ENCODE measurements at regions not wholly inside any gene's neighbourhood (a gene's known extent, or its start where the extent isn't known, plus 50 kb on each side); places are given as distances from the start of the nearest gene placed in this dataset.

DNA sequence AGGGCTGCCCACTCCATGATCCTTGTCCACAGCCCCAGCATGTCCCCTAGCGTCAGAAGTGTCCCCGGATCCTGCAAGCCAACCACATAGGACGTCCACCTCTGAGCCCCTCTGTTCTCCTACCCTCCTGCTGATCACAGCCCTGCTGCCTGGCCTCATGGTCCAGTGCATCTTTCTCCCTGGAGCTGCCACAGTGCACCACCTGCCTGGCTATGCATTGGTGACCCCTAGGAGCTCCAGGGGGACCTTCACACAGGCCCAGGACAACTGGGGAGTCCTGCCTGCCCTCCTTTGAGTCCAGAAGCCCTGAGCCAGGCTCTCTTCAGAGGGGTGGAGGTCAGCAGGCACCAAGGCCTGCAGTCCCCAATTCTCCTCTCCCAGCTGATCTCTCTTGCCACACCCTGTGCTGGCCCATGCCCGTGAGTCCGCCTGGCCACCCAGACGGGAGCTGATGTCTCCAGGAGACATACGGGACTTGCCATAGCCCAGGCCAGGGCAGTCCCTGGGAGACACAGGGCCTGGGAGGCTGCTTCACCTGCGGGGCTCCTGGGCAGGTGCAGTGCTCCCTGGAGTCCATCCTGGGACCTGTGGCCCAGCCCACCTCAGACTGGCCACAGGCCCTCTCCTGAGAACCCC, 77.4 kb upstream of the RET start:
- Histone ChIP-seq H3K9me3 (no peaks in the 10 kb centered on the region), H3K27me3 (no peaks in the 10 kb centered on the region), H3K4me1 (no peaks in the 10 kb centered on the region), H3K4me3 (no peak overlapping the region), H3K36me3 (no peaks in the 10 kb centered on the region), H3K27ac (no peak overlapping the region)
- no peak for DNase-seq (ENCODE audit: extremely low spot score in 2 of 2)
- TF ChIP-seq POLR2A (IDR thresholded peaks at IDR 0.05) (no peak), POLR2AphosphoS5 (IDR thresholded peaks at IDR 0.05; ENCODE audit: insufficient read depth in 1 of 2, low read depth in 1 of 2) (no peak)
- TF ChIP-seq, protein P1, sequence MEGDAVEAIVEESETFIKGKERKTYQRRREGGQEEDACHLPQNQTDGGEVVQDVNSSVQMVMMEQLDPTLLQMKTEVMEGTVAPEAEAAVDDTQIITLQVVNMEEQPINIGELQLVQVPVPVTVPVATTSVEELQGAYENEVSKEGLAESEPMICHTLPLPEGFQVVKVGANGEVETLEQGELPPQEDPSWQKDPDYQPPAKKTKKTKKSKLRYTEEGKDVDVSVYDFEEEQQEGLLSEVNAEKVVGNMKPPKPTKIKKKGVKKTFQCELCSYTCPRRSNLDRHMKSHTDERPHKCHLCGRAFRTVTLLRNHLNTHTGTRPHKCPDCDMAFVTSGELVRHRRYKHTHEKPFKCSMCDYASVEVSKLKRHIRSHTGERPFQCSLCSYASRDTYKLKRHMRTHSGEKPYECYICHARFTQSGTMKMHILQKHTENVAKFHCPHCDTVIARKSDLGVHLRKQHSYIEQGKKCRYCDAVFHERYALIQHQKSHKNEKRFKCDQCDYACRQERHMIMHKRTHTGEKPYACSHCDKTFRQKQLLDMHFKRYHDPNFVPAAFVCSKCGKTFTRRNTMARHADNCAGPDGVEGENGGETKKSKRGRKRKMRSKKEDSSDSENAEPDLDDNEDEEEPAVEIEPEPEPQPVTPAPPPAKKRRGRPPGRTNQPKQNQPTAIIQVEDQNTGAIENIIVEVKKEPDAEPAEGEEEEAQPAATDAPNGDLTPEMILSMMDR (IDR thresholded peaks at IDR 0.05): no peak
- intact Hi-C loops (cut with DNase I): no loop called here

DNA sequence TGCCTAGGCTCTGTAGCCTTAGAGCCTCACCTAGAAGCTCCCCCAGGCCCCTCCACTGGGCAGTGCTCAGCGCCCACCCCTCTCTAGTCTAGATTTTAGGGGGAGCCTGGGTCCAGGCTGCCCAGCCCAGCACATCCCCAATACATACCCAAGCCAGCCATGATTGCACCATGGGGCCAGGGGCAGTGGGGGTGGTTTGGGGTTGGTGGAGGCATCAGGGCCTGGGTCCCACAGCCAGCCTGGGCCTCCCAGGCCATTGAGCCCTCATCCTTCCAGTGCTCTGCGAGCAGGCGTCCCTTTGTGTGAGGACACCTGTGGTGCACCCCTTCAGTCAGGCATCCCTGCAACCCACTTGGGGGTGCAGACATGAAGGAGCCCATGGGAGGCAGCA, 76.9 kb upstream of the RET start:
- Histone ChIP-seq H3K4me1 (no peaks in the 10 kb centered on the region), H3K27me3 (no peaks in the 10 kb centered on the region), H3K9me3 (no peaks in the 10 kb centered on the region), H3K27ac (no peak overlapping the region), H3K4me3 (no peak overlapping the region), H3K36me3 (no peaks in the 10 kb centered on the region)
- intact Hi-C loops (cut with DNase I): no loop called here
- TF ChIP-seq POLR2AphosphoS5 (IDR thresholded peaks at IDR 0.05; ENCODE audit: insufficient read depth in 1 of 2, low read depth in 1 of 2) (no peak), POLR2A (IDR thresholded peaks at IDR 0.05) (no peak)
- TF ChIP-seq, protein P1 (IDR thresholded peaks at IDR 0.05): no peak
- DNase-seq (ENCODE audit: extremely low spot score in 2 of 2): no peak

DNA sequence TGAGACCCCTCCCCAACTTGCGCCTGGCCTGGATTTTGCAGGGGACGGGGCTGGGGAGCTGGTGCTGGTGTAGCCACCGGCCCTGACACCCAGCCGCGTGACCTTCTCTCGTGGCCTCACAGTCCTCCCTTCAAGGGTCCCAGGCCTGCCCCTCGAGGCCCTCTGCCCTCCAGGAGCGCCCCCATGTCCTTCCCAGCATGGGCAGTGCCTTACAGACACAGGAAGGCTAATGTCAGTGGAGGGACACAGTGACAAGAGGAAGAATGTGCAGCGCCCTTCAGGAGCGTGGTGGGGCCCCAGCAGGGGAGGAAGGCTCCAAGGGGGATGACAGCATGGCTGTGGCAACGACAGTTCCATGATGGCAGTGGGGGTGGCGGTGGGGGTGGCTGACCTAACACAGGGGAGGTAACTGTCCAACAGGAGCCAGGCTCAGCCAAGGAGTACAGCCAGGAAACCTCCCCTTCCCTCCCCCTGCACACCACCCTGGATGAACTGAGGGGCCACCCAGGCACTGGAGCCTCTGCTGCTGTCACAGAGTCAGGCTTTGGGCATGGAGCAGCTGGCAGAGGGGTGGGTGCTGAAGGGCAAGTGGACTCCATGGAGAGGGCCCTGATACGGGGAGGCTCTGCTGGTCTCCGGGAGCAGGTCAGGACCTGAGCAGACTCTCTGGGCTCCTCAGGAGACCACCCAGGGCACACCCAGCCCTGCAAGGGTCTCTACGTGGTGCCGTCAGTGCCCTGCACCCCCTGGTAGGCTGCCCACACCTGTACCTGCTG, 76.0 kb upstream of the RET start:
- no peaks in the 10 kb centered on the region for H3K4me1 ChIP-seq
- H3K4me3 ChIP-seq: no peak overlapping the region
- H3K36me3 ChIP-seq: no peaks in the 10 kb centered on the region
- TF ChIP-seq, protein P1 (IDR thresholded peaks at IDR 0.05): no peak
- TF ChIP-seq POLR2A (IDR thresholded peaks at IDR 0.05): no peak
- TF ChIP-seq POLR2AphosphoS5 (IDR thresholded peaks at IDR 0.05; ENCODE audit: insufficient read depth in 1 of 2, low read depth in 1 of 2): no peak
- H3K27me3 ChIP-seq: no peaks in the 10 kb centered on the region
- DNase-seq (ENCODE audit: extremely low spot score in 2 of 2): no peak
- no peak overlapping the region for H3K27ac ChIP-seq
- intact Hi-C loops (cut with DNase I): no loop called here
- no peaks in the 10 kb centered on the region for H3K9me3 ChIP-seq

DNA sequence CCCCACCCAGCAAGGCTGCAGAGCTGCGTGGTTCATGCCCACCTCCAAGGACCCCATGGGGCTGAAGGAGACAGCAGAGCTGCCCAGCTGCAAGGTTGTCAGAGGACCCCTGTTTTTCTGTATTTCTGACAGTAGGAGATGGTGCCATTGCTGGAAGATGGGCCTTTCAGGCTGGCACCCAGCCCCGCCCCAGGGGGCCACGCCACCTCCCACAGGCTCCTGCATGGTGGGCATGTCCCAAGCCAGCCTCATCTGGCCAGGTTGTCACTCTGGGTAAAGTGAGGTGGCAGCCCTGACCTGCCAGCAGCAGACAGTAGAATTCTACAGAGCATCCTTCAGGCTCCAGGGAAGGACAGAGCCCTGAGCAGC, 75.5 kb upstream of the RET start:
- H3K27ac ChIP-seq: no peak overlapping the region
- no peaks in the 10 kb centered on the region for H3K27me3 ChIP-seq
- no peaks in the 10 kb centered on the region for H3K36me3 ChIP-seq
- H3K4me1 ChIP-seq: no peaks in the 10 kb centered on the region
- intact Hi-C loops (cut with DNase I): no loop called here
- H3K9me3 ChIP-seq: no peaks in the 10 kb centered on the region
- no peak overlapping the region for H3K4me3 ChIP-seq
- no peak for DNase-seq (ENCODE audit: extremely low spot score in 2 of 2)
- no peak for TF ChIP-seq POLR2A (IDR thresholded peaks at IDR 0.05)
- TF ChIP-seq, protein P1 (IDR thresholded peaks at IDR 0.05): no peak
- no peak for TF ChIP-seq POLR2AphosphoS5 (IDR thresholded peaks at IDR 0.05; ENCODE audit: insufficient read depth in 1 of 2, low read depth in 1 of 2)

DNA sequence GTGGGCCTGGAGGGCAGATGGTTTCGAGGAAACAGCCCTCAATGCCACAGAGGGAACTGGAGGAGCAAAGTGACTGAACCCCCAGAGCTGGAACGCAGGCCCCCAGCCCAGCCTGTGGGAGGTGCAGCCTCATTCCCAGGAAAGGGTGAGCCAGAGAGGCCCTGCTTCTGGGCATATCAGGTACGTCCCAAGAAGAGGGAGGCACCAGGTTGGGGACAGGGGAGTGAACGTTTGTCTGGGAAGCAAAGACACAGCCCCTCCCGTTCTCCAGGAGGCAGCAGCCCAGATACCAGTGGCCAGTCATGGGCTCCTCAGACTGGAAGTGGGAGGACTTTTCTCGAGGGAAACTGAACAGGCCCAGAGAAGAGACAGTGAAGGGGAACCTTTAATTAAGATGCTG, 74.3 kb upstream of the RET start:
- TF ChIP-seq, protein P1 (IDR thresholded peaks at IDR 0.05): no peak
- TF ChIP-seq POLR2AphosphoS5 (IDR thresholded peaks at IDR 0.05; ENCODE audit: insufficient read depth in 1 of 2, low read depth in 1 of 2) (no peak), POLR2A (IDR thresholded peaks at IDR 0.05) (no peak)
- DNase-seq (ENCODE audit: extremely low spot score in 2 of 2): no peak
- Histone ChIP-seq H3K36me3 (no peaks in the 10 kb centered on the region), H3K27me3 (no peaks in the 10 kb centered on the region), H3K9me3 (no peaks in the 10 kb centered on the region), H3K4me3 (no peak overlapping the region), H3K27ac (no peak overlapping the region), H3K4me1 (no peaks in the 10 kb centered on the region)
- intact Hi-C loops (cut with DNase I): no loop called here

All from vagina (tissue), 2 donors.